Right ventricle myocardium inferior (tissue), 1 donor: ENCODE measurements at regions not wholly inside any gene's neighbourhood (a gene's known extent, or its start where the extent isn't known, plus 50 kb on each side); places are given as distances from the start of the nearest gene placed in this dataset.

Experiments used
- ATAC-seq: fragments of 200-7000 bp; cut with Tn5 transposase; one replicate; pipeline ENCODE4 v1.9.1; 2020; ENCODE audit warnings: mild to moderate bottlenecking, moderate library complexity
- DNase-seq: peaks from one replicate; pipeline ENCODE4 v3.0.0; 2021; ENCODE audit errors: missing footprints
- intact Hi-C: fragments of 100-400 bp; cut with DNase I; formaldehyde crosslinking; loops from one replicate; pipeline ENCODE4 v1.11.0; 2022
- donor health status: DM: no; HTN: yes; CAD: no; lungs with severe emphysema.

DNA sequence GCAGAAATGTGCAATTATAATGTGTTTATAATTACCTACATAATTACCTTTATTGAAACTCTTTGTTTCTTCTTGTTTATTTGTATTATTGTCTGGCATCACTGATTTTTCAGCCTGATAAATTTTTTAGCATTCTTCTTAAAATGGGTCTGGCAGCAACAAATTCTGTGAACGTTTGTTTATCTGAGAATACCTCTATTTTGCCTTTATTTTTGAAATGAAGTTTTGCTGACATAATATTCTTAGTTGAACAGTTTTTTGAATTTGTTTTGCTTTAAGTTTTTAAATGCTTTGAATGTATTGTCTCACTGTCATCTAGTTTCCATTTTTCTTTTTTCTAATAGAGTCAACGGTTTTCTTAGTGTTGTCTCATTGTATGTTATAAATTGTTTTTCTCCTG lies 1152.0 kb upstream of the CDH2 start:
- DNase-seq, result no peak
- ATAC-seq, result no peak
- intact Hi-C loops, result no loop called here

DNA sequence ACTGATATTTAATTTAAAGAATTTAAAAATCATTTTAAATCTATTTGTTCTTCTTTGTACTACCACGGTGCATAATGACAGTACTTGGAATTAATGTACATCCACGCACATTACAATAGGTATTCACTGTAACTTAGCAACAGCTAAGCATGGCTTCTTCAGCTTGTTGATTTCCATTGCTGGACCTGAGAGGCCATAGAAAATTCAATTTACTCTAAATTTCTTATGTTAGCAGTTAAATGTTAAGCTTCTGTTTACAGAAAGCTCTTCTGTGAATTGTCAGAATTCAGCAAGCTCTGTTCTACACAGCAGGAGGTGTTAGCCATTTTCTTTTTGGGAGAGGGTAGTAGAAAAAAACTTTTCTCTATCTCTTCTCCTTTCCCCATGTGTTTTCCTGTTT lies 1149.3 kb upstream of the CDH2 start:
- ATAC-seq (no peak), DNase-seq (no peak)
- intact Hi-C loops, result no loop called here

DNA sequence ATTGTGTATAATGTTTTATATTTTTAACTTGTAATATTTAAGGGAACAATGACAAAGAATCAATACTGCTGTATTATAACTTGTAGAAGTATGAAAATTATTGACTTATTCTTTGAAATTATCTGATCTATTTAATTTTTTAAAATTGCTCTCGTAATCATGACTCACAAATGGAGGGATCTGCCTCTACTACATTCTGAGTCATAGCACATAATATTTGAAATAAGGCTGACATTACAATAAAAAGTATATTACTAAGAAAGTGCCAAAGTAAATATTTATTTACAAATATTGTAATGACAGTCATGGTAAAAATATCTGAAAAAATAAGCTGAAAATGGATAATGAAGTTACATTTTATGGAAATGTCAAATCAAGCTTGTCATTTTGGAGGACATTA lies 1144.6 kb upstream of the CDH2 start:
- DNase-seq, result no peak

DNA sequence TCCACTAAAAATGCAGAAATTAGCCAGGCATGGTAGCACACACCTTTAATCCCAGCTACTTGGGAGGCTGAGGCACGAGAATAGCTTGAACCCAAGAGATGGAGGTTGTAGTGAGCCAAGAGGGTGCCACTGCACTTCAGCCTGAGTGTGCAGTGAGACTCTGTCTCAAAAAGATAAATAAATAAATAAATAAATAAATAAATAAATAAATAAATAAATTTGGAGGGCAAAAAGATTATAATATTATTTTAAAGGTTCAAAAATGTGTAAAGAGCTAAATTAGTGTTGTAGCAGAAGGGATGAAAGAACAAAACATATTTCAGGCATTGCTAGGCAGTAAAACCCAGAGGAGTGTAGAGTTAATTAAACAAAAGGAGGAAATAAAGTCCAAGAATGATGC lies 1136.4 kb upstream of the CDH2 start:
- intact Hi-C loops, result no loop called here
- DNase-seq, result no peak

More for the DNA sequence above, 1144.6 kb upstream of the CDH2 start:
- intact Hi-C loops, result no loop called here
- no peak for ATAC-seq

DNA sequence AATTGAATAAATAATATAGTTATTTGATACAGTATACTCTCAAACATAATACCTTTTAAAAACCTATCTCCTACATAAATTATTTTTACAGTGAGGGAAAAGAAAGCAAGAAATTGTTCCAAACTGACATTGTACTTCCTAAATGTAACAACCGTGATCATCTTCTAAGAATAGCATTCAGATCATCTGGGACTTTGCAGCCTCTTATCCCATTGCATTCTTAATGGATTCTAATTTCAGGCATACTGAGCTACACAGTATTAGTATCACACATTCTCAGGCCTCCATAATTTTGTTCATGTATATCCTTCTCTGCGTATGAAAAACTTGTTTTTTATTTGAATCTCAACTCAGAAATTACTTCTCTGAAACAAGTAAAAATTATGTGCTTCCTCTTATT lies 1134.7 kb upstream of the CDH2 start:
- no peak for ATAC-seq
- DNase-seq, result no peak
- intact Hi-C loops, result no loop called here

More for the DNA sequence above, 1136.4 kb upstream of the CDH2 start:
- ATAC-seq, result no peak

DNA sequence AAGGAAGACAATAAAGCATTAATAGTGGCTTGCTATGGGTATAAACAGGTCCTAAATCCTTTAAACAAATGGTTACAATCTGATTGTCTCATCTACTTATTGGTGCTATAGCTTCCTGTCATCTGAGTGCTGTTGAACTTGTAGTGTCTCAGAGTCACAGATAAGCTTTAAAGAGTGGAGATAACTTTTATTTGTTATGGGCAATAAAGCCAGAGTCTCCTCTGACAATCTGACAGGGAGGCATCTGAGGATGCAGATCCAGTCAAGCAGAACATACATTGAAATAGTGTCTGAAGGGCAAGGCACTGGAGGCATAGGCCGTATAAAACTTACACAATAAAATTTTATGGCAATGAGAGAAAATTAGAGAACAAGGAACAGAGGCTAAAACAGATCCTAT lies 1132.4 kb upstream of the CDH2 start:
- intact Hi-C loops, result no loop called here
- DNase-seq (no peak), ATAC-seq (no peak)

DNA sequence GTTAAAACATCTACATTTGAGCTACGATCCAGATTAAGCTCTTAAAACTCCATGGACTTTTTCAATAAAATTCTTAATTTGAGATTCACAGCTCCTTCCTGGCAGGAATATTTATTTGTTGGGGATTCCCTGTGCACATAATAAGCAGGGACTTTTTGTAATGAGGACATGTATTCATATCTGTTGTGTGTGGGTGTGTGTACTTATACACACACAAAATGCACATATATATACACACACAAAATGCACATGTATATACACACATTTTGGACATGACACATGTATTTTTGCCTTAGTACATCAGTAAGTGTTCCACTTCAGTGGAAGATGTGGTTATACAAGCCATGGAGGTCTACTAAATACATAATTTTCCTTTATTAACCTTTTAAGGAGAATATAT lies 1131.1 kb upstream of the CDH2 start:
- intact Hi-C loops, result no loop called here
- DNase-seq, result no peak
- ATAC-seq, result no peak

DNA sequence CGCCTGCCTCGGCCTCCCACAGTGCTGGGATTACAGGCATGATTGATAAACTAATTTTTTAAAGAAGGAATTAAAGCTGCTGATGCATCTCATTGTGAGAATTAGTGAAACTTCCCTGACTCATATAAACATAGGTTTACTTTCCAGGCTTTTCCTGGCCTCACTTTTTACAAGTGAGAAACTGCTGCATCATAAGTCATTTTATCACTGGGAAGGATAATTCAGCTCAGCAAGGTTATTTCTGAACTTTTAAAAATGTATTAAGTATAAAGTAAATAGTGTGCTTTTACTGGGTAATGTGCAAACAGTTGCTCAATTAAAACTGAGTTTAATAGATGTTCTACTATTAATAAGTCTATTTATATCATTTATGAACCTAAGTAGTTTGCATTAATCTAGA lies 1130.3 kb upstream of the CDH2 start:
- DNase-seq (no peak), ATAC-seq (no peak)
- intact Hi-C loops, result no loop called here

DNA sequence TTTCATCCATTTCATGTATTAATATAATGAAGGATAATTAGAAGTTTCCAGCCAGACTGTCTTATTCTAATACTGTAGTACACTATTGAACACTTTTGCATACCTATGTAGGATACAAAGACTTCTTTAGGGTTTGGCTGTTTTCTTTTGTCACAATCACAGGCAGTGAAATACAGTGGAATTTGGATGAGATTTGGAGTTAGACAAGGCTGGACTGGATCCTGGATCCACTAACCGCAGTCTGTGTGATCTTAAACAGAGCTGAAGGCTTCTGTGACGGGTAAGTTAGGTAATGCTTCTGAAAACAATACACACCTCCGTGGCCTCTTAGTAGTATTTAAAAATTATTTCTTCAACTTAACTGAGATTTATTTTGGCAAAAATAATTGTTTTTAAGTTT lies 1128.6 kb upstream of the CDH2 start:
- ATAC-seq, result no peak
- DNase-seq, result no peak
- intact Hi-C loops, result no loop called here

DNA sequence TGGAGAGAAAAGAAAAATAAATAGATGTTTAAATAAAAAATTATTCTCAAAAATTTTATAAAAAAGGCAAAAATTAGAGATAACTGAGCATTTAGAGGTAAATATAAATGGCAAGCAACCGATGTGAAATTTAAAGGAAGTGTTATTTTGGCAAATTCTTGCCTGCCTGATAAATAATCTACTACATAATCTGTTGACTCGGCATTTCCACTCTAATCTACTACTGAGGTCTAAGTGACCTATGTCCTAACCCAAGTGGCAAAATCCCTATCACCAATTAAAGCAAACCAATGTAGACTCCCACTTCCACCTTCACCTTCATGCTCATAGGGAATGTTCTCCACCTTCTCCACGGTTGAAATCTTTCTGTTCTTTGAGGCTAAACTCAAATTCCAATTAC lies 1124.1 kb upstream of the CDH2 start:
- intact Hi-C loops, result no loop called here
- DNase-seq (no peak), ATAC-seq (no peak)

DNA sequence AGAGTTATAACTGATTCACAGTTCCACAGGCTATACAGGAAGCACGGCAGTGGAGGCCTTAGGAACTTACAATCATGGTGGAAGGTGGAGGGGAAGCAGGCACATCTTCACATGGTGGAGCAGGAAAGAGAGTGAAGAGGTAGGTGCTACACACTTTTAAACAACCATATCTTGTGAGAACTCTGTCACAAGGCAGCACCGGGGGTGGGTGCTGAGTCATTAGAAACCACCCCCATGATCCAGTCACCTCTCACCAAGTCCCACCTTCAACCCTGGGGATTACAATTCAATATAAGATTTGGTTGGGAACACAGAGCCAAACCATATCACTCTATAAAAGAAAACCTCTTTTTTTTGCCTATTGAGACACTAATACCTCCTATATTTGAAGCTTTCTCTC lies 1108.5 kb upstream of the CDH2 start:
- intact Hi-C loops, result no loop called here
- no peak for ATAC-seq
- DNase-seq, result no peak

DNA sequence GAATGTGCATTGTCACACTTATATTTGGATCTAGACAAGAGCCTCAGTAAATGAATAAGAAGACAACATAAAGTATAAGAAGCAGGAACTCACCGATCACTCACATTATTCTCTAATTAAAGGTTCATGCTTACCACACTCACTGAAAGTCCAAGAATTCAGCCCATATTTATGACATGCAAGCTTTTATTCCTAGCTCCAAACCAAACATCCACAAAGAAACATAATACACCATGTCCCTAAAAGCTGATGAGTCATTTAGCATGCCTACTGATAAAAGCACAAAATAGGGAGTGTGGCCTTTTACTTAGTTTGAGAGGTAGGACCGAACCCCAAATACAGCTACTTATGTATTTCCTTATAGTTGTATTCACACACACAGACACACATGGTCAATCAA lies 1094.6 kb upstream of the CDH2 start:
- ATAC-seq, result no peak
- intact Hi-C loops, result no loop called here

DNA sequence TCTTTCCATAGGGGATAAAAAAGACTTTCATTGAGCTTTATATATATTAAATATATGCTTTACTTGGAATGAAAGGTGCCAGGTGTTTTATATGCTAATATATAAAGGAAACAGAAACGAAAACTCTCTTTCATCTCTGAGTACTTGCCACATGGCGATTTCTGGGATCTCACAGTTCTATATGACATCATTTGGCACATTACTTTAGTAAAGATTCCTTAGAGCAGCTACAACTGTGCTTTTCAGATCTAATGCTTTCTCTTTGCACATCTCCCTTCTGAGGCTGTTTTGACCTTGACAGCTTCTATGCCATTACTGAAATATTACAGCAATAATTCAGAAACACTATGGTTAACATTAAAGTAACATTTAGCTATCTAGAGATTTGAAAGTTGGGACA lies 1082.9 kb upstream of the CDH2 start:
- no peak for DNase-seq
- no peak for ATAC-seq
- intact Hi-C loops, result no loop called here

More for the DNA sequence above, 1094.6 kb upstream of the CDH2 start:
- DNase-seq, result no peak

DNA sequence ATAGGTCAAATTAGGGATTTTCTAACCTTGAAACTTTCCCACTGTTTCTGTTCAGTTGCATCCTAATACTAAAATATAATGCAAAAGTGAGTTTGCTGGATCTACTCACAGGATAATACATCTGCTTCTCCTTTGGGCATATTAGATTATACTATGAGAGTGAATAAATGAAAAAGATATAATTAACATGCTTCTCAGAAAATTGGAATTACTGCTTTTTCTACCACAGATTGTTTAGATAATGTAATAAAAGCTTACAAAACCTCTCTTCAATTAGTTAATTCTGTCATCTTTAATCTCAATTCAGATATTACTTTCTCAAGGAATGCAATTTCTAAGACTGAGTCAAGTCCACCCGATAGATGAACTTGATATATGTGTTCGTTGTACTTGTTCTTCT lies 1077.2 kb upstream of the CDH2 start:
- ATAC-seq (no peak), DNase-seq (no peak)
- intact Hi-C loops, result no loop called here

DNA sequence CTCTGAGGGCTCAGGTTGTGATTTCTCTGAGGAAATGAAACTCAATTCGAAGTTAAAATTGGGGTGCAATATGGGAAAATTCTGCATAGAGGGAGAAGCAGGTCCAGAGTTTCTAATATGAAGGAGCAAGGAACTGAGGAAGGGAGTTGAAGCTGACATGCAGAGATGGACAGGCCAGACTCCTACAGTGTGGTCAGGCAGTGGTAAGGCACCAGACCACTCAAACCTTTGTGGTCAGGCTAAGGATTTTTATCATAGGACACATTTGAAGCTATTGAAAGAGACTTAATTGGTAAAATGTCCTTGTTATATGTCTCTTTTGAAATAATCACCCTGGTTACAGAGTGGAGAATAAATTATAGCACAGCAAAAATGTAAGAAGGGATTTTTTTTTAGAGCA lies 1074.8 kb upstream of the CDH2 start:
- ATAC-seq (no peak), DNase-seq (no peak)
- intact Hi-C loops, result no loop called here

DNA sequence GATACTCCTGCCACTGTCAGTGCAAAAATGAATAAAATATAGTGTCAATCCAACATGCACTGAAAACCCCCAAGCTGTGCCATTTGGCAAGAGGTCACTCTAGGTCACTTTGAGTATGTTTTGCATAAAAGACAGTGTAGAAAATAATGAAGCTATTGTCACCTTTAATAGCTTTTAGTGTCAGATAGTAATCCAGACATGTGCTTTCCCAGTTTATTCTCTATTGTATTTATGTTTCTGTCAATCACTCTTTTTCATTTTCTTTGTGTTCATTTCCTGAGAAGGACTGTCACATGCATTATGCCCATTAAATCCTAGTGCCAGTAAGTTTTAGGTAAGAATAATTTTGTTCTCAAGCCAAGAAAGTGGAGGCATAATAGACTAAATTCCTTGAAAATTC lies 1073.9 kb upstream of the CDH2 start:
- no peak for ATAC-seq
- intact Hi-C loops, result no loop called here

DNA sequence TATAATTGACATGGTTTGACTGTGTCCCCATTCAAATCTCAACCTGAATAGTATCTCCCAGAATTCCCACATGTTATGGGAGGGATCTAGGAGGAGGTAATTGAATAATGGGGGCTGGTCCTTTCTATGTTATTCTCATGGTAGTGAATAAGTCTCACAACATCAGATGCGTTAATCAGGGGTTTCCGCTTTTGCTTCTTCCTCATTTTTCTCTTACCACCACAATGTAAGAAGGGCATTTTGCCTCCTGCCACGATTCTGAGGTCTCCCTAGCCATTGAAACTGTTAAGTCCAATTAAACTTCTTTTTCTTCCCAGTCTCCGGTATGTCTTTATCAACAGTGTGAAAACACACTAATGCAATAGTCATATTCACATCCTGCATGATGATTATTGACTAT lies 1073.3 kb upstream of the CDH2 start:
- intact Hi-C loops, result no loop called here
- DNase-seq (no peak), ATAC-seq (no peak)

More for the DNA sequence above, 1073.9 kb upstream of the CDH2 start:
- DNase-seq, result no peak

DNA sequence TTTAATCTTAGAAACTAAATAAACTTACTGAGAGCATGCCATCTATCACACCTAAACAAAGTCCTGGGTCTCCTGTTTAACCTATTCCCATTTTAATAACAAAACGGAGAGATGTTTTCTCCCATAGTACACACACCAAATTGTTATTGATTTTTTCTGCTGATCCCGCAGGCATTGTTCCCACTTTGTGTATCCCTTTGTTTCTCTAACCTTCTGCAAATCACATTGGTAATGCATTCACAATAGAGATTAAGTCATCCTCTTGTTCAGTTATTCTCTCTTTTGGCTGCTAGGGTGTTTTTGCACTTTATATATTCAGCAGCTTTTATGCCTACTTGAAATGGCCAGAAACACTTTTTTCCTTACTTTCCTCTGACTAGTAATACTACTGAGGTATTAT lies 1071.9 kb upstream of the CDH2 start:
- DNase-seq, result no peak
- intact Hi-C loops, result no loop called here

DNA sequence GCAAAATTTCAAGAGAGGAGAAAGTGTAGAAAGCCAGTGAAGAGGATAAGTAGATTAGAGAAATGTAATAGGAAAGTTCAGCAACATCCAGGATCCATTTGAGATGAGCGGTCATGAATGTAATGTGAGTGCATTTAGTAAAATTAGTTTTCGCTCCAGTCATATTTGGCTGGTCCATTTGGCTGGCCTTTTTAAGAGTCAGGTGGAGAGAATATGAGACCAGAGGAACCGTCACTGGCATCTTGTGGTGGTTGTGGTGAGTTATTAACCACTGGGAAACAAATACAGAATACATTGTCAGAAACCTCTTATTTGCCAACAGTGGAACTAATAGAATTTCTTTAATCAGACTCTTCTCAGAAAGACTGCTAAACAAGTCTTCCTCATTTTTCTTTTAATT lies 1064.3 kb upstream of the CDH2 start:
- no peak for ATAC-seq
- no peak for DNase-seq
- intact Hi-C loops, result no loop called here

More for the DNA sequence above, 1071.9 kb upstream of the CDH2 start:
- ATAC-seq, result no peak

DNA sequence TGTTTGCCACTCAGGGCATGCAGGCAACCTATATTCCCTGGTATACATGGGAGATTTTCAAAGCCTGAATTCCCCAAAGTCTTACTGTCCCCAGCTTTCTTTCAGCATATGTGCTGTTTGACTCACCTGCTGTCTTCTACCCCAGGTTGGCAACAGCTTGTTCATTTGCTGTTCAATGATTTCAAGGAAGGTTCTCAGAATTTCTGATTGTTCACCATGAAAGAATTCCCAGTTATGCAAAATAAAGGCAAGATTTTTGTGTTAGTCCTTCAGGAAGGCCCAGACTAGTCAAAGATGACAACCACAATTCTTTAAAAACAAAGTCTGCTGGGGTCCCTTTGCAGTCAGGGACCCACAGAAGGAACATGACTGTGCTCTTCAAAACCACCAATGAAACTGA lies 1057.8 kb upstream of the CDH2 start:
- ATAC-seq (no peak), DNase-seq (no peak)
- intact Hi-C loops, result no loop called here

DNA sequence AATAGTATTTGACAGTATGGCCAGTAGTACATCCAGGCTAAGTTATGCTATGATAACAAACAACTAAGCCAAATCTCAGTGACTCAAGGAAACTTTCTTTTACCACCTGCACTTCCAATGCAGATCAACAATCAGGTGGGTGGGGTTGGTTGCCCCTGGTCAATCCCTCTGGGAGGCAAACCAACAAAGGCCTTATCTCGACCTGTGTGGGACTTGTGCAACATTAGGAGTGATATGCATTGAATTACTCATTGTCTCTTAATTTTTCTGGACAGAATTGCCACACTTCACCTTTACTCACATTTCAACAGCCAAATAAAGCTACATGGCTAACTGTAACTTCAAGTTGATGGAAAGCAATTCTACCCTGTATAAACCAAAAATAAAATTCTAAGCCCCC lies 1049.3 kb upstream of the CDH2 start:
- intact Hi-C loops, result no loop called here
- ATAC-seq, result no peak
- no peak for DNase-seq

DNA sequence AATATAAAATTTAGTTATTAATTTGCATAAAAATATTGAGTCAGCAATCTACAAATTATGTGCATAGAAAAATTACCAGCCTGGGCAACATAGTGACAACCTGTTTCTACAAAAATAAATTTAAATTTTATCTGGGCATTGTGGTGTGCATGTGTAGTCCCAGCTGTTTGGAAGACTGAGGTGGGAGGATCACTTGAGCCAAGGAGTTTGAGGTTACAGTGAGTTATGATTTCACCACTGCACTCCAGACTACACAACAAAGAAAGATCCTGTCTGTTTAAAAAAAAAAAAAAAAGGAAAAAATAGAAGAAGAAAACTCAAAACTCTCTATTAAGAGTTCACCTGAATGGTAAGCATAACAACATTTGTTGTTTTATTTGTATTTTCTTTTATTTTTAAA lies 1048.4 kb upstream of the CDH2 start:
- no peak for DNase-seq
- intact Hi-C loops, result no loop called here
- ATAC-seq, result no peak
